ENCODE measurements at regions not wholly inside any gene's neighbourhood (a gene's known extent, or its start where the extent isn't known, plus 50 kb on each side); places are given as distances from the start of the nearest gene placed in this dataset.

DNA sequence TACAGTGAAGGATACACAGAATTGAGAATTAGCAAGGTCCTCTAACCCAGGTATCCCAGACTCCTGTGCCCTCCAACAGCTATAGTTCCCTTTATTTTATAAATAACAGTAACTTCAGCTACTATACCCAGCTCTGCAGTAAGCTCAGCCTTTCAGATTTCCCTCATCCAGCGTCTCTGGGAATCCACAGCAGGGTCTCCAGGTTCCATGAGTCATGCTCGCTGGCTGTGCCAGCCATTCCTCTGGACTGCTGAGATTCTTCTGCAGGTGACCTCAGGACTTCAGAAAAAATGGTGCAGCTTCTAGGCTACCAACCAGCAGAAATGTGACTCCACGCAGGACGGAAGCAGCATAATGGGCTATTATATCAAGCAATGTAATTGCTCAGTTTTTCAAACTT is 419.3 kb downstream of the ZNF516 start (continued):
- TF ChIP-seq, protein P1, sequence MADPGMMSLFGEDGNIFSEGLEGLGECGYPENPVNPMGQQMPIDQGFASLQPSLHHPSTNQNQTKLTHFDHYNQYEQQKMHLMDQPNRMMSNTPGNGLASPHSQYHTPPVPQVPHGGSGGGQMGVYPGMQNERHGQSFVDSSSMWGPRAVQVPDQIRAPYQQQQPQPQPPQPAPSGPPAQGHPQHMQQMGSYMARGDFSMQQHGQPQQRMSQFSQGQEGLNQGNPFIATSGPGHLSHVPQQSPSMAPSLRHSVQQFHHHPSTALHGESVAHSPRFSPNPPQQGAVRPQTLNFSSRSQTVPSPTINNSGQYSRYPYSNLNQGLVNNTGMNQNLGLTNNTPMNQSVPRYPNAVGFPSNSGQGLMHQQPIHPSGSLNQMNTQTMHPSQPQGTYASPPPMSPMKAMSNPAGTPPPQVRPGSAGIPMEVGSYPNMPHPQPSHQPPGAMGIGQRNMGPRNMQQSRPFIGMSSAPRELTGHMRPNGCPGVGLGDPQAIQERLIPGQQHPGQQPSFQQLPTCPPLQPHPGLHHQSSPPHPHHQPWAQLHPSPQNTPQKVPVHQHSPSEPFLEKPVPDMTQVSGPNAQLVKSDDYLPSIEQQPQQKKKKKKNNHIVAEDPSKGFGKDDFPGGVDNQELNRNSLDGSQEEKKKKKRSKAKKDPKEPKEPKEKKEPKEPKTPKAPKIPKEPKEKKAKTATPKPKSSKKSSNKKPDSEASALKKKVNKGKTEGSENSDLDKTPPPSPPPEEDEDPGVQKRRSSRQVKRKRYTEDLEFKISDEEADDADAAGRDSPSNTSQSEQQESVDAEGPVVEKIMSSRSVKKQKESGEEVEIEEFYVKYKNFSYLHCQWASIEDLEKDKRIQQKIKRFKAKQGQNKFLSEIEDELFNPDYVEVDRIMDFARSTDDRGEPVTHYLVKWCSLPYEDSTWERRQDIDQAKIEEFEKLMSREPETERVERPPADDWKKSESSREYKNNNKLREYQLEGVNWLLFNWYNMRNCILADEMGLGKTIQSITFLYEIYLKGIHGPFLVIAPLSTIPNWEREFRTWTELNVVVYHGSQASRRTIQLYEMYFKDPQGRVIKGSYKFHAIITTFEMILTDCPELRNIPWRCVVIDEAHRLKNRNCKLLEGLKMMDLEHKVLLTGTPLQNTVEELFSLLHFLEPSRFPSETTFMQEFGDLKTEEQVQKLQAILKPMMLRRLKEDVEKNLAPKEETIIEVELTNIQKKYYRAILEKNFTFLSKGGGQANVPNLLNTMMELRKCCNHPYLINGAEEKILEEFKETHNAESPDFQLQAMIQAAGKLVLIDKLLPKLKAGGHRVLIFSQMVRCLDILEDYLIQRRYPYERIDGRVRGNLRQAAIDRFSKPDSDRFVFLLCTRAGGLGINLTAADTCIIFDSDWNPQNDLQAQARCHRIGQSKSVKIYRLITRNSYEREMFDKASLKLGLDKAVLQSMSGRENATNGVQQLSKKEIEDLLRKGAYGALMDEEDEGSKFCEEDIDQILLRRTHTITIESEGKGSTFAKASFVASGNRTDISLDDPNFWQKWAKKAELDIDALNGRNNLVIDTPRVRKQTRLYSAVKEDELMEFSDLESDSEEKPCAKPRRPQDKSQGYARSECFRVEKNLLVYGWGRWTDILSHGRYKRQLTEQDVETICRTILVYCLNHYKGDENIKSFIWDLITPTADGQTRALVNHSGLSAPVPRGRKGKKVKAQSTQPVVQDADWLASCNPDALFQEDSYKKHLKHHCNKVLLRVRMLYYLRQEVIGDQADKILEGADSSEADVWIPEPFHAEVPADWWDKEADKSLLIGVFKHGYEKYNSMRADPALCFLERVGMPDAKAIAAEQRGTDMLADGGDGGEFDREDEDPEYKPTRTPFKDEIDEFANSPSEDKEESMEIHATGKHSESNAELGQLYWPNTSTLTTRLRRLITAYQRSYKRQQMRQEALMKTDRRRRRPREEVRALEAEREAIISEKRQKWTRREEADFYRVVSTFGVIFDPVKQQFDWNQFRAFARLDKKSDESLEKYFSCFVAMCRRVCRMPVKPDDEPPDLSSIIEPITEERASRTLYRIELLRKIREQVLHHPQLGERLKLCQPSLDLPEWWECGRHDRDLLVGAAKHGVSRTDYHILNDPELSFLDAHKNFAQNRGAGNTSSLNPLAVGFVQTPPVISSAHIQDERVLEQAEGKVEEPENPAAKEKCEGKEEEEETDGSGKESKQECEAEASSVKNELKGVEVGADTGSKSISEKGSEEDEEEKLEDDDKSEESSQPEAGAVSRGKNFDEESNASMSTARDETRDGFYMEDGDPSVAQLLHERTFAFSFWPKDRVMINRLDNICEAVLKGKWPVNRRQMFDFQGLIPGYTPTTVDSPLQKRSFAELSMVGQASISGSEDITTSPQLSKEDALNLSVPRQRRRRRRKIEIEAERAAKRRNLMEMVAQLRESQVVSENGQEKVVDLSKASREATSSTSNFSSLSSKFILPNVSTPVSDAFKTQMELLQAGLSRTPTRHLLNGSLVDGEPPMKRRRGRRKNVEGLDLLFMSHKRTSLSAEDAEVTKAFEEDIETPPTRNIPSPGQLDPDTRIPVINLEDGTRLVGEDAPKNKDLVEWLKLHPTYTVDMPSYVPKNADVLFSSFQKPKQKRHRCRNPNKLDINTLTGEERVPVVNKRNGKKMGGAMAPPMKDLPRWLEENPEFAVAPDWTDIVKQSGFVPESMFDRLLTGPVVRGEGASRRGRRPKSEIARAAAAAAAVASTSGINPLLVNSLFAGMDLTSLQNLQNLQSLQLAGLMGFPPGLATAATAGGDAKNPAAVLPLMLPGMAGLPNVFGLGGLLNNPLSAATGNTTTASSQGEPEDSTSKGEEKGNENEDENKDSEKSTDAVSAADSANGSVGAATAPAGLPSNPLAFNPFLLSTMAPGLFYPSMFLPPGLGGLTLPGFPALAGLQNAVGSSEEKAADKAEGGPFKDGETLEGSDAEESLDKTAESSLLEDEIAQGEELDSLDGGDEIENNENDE (IDR thresholded peaks at IDR 0.05; ENCODE audit: low read depth, low read length) = no peak
- TF ChIP-seq ZNF785 (CRISPR knock-in tag; IDR thresholded peaks at IDR 0.05) = no peak

All from K562 (cell line).